NCI-H128 (cell line): ENCODE measurements at regions not wholly inside any gene's neighbourhood (a gene's known extent, or its start where the extent isn't known, plus 50 kb on each side); places are given as distances from the start of the nearest gene placed in this dataset.
"Not testable (repeated sequence)": the region's sequence is repeated elsewhere in the genome, so short reads cannot be mapped to it uniquely, and the experiment has no call there.

ENCODE experiments used
- DNase-seq: peaks from one replicate; lab custom pipeline; 2025; ENCODE audit not compliant: unreplicated experiment; lab: John Stamatoyannopoulos, UW

- not testable (repeated sequence) for DNase-seq
Measured at GRCh38 chr9:113739605-113740507, 136.3 kb upstream of the ZNF618 start.

DNA sequence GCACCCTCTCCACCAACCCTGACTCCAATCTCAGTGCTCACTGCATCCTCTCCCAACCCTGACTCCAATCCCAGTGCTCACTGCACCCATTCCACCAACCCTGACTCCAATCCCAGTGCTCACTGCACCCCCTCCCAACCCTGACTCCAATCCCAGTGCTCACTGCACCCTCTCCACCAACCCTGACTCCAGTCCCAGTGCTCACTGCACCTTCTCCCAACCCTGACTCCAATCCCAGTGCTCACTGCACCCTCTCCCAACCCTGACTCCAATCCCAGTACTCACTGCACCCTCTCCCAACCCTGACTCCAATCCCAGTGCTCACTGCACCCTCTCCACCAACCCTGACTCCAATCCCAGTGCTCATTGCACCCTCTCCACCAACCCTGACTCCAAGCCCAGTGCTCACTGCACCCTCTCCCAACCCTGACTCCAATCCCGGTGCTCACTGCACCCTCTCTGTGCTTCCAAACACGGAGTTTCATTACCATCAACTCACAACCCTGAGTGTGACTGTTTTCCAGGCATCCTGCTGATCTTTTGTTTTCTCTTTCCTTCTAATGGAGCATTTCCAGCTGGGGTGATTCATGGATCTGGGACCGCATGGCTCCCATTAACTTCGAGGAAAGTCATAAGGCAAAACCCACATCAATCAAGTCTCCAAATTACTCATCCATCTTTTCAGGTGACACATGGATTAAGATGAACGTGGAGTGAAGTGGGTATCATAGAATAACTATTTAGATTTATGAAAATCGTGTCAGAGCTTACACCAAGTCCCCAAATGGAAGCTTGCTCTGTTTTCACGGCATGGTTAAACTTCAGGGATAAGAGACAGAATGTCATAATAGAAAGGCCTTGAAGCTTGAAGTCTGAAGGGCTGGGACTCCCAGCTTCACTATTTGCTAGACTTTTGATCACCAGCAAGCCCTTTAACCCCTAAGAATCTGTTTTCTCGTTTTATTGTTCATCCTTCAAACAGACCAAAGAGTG lies 135.3 kb upstream of the ZNF618 start:
- DNase-seq, result not testable (repeated sequence)

DNA sequence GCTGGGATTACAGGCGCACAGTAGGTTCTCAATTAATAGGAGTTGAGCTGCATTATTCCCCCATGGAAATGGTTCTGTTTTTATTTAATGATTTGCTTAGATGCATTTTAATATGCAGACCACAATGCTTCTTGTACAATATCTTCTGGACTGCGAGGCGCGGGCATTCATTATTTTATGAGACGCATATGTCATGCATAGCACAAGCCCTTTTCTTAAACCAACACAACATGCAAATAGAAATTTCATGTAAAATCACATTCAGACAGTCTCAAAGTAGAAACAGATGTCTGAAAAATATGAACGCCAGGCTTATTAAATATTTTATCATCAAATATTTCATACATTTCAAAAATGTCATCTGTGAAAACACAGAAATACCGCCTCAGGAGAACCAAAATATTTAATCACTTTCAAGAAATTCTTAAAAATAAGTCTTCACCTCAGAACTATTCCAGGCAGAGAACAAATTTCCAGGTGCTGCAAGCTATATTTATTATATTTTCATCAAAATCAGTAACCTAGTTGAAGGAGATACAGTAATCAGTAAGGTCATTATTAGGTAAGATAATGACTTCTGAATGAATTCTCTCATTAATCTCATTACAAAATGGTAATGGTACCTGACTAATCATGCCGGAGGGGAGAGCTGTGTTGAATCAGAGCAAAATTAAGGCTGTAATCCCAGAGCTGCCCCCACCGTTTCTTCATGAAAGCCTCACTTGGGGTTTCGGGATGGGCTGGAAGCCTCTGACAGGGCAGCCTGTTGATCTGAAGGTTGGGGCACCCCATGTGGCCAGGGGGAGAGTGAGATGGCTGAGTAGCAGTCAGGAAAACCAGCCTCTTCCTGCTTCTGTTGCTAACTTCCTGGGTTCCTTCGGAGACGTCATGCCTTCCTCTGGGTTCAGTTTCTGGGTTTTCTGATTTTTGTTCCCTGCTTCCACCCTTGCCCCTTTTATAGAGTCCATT lies 133.9 kb upstream of the ZNF618 start:
- DNase-seq, result no peak

GRCh38 chr9:113742878-113743277 lies 133.2 kb upstream of the ZNF618 start:
- DNase-seq, result no peak

DNA sequence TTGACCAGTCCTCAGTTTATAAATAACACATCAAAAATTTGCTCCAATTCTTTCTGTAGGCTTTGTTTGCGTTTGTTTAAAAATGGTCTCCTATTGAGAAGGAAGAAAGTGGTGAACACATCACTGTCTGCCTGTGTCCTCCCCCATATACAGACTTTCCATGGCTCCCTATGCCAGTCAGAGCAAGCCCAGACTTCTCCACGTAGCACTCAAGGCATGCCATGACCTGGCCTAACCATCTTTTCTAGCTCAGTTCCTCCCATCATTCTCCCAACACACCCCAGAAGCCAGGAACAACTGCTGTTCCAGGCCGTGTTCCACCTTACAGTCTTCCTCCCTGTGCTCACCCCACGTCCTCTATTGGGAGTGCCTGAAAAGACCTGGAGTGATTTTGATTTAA lies 129.6 kb upstream of the ZNF618 start:
- DNase-seq, result no peak

GRCh38 chr9:113748135-113748534 lies 128.0 kb upstream of the ZNF618 start:
- no peak for DNase-seq

DNA sequence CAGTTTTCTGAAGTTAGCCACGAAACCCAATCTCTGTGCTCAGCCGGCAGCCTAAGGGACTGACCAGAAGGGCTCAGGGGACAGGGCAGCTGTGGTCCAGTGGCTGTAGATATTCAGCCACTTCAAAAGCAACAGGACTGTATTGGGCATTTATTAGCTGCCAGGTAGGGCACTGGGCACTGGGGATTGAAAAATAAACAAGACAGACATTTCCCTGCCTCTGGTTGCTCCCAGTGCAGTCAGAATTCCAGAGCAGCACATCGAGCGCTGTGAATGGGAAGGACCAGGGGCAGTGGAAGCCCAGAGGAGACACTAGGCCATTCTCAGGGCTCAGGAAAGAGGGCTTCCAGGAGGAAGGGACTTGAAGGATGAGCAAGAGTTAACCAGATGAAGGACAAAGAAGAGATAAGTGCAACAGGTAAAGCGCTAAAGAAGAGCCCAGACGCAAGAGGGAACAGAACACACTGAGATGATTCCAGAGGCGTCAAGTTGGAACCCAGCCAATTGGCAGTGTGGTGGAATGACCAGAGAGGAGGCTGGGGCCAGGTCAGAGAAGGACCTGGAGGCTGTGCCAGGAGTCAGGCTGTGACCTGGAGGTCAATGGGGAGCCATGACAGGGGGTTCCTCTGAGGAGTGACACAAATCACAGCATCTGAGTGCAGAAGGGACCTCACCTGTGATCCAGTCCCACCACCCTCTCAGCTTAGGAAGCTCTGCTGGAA lies 122.5 kb upstream of the ZNF618 start:
- DNase-seq, result no peak

- no peak for DNase-seq
Measured at GRCh38 chr9:113754739-113755138, 121.4 kb upstream of the ZNF618 start.

DNA sequence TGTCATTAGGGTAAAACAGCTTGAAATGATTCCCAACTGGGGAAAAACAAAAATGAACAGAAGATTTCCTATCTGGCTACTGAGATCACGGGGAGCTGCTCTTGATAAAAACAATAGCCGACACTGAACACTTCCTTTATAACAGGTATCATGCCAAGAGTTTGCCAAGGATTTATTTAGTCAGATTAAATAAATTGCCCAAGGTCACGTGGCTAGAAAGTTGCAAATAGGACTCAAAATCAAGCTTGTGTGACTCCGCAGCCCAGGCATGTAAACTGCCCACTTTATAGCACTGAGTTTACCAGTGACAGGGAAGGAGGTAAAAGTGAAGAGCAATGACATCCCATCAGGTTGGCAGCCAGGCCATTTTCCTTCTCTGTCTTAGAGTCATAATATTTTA lies 120.7 kb upstream of the ZNF618 start:
- no peak for DNase-seq

DNA sequence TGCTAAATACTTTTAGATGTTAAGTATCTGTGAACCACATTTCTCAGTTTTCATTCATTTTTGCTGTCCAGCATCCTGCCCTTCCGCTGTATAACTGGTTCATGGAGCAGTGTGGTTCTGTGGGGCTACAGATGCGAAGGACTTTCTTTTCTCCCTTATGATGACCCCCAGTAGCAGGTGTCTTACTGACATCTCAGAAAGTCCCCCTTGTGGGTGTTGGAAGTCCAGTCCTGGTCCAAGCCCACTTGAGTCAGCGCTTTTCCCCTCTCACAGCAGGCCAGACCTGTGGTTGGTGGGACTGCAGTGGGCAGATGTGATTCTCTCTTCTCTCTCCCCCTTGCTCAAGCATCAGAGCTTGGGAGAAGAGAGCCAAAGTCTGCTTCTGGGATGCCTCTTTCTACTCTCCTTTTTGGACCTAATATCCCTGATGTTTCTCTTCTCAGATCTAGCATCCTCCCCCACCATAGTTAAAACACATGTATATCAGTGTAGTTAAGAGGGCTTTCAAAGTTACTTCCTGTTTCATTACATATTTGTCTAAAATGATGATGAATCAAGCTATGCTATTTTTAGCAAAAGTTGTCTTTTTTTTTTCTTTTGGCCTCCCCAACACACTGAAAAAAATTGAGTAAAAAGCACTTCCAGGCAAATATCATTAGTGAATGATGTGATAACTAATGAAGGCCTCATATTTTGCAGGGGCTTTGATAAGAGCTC lies 119.5 kb upstream of the ZNF618 start:
- DNase-seq, result no peak

DNA sequence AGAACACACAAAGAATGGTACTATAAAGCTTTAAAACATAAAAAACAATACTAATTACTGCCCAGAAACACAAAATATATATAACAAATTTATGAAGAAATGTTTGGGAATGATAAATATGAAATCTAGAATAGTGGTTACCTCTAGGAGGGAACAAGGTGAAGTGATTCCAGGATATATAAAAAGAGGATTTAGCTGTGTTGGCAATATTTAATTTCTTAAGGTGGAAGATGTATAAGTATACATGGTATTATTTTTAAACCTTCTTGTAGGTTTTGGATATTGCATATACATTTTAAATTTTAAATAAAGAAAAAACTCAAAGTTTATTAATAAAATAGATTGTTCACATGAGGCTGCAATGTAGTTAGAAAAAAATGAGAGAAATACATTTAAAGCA lies 112.7 kb upstream of the ZNF618 start:
- DNase-seq, result no peak

- no peak for DNase-seq
Measured at GRCh38 chr9:113764572-113764971, 111.5 kb upstream of the ZNF618 start.

DNA sequence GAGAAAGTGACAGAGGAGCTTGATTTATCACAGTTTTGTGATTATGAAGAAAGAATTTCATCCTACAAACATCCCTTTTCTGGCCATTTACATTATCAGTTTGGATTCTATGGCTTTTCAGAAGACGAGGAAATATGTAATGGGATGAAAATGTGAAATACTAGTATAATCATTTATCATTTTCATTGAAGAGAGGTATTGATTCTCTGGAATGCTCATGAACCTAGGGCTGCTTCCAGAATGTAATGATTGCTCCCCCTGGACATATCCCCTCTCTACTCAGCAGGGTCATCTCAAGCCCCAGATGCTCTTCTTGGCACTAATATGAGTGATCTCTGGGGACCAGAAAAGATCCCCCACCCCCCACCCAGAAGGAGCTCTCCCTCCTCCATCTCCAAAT lies 106.7 kb upstream of the ZNF618 start:
- DNase-seq, result no peak

- DNase-seq, result no peak
Measured at GRCh38 chr9:113770396-113770795, 105.7 kb upstream of the ZNF618 start.

DNA sequence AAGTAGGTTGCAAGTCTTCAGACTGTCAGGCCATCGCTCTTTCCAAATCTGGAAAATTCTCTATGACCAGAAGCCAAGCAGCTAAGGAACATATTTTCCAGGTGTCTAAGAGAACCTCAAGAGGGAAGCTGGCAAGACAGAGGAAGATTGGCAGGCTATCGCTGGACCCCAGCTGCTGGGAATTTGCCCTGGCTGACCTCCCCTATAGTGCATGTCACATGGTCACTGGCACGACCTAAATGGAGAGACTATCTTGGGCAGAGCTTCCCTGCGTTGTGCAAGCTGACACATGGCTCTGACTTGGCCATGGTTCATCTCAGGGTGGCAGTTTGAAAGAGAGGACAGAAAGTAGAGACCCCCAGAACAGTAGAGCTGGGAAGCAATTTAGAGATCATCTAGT lies 104.9 kb upstream of the ZNF618 start:
- no peak for DNase-seq

DNA sequence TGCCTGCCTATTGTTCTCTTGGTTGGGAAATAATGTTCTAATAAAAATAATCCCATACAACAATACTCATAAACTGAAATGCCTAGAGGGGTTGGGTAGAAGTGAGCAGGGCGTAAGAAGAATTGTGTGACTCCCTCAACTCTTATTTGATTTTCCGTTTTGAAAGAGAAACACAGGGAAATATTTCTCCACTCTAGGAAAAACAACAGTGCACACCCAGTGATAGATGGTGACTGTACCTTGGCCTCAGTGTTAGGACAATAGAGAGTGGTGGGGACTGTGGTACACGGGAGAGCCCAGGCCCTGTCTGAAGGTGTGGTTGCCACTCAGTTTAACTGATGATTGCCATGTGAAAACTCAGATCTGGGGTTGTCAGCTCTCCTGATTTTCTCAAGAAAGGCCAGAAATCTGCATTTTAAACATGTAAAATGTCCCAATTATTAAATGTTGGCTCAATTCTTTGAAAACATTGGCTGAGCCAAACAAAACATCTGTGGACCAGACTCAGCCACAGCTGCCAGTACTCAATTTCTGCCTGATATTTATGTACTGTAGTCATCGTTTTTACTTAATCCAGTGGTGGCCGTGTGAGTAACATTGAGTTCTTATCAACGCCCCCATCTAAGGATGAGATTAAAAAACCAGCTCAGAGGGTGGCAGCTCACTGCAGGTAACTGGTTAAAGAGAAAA lies 103.8 kb upstream of the ZNF618 start:
- no peak for DNase-seq

- no peak for DNase-seq
Measured at GRCh38 chr9:113774963-113775362, 101.1 kb upstream of the ZNF618 start.

GRCh38 chr9:113775749-113776148 lies 100.4 kb upstream of the ZNF618 start:
- no peak for DNase-seq

DNA sequence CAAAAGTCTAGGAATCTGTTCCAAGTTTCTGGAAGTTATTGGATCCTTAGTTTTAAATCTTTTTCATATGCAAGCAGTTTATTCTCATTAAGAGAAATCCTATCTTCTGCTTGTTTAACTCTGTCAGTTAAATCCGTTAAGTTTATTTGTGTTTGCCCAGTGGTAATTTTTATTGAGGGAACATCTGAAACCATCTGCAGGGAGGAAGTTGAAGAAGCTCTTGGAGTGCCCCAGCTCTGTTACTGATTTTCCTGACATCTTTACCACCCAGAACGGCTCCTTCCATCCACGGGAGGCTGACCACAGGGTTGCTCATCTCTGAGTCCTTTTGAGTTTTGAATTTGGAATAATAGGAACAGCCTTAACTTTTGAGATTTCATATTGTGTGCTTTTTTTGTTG lies 99.9 kb upstream of the ZNF618 start:
- no peak for DNase-seq
